PFSK-1 (cell line): ENCODE measurements at regions not wholly inside any gene's neighbourhood (a gene's known extent, or its start where the extent isn't known, plus 50 kb on each side); places are given as distances from the start of the nearest gene placed in this dataset.

Experiments used
- POLR2AphosphoS5 ChIP-seq: IDR thresholded peaks from 2 replicates; pipeline ENCODE4 v1.6.1; 2012; ENCODE audit warnings: low read depth, mild to moderate bottlenecking, control low read depth, low read length, moderate library complexity
- SIN3A ChIP-seq: IDR thresholded peaks from 2 replicates; pipeline ENCODE4 v1.6.1; 2012; ENCODE audit warnings: mild to moderate bottlenecking, low read length, moderate library complexity, borderline replicate concordance; ENCODE audit not compliant: insufficient read depth
- TAF1 ChIP-seq: IDR thresholded peaks from 2 replicates; pipeline ENCODE4 v1.6.1; 2012; ENCODE audit warnings: low read length, control low read depth, borderline replicate concordance; ENCODE audit not compliant: insufficient read depth
- TF ChIP-seq, protein P1 (sequence below), 2 experiments: IDR thresholded peaks; 2 replicates each; pipeline versions ENCODE4 v1.6.1 to v1.8.0; 2011 to 2012; ENCODE audit warnings: low read depth in 2 of 2, low read length in 2 of 2, control low read depth in 1 of 2, inconsistent platforms in 1 of 2, mild to moderate bottlenecking in 1 of 2, moderate library complexity in 1 of 2; ENCODE audit not compliant: insufficient read depth in 1 of 2

DNA sequence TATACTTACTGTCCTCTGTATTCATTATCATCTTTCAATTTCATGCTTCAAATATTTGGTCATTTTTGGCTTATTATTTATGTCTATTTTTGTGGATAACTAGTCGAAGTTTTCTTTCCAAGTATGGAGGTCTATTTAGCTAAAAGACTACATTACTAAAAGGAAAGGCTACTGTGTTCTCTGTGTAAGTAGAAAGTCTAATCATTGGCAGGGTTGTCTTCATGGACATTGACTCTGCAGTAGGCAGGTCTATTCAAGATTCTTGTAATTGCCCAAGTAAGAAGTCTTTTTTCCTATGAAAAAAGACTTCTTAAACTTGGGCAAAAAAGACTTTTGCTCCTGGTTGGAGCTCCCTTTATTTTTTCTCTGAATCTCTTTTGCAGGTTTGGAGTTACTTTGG, 368.6 kb upstream of the GRM7 start:
- TF ChIP-seq, protein P1, sequence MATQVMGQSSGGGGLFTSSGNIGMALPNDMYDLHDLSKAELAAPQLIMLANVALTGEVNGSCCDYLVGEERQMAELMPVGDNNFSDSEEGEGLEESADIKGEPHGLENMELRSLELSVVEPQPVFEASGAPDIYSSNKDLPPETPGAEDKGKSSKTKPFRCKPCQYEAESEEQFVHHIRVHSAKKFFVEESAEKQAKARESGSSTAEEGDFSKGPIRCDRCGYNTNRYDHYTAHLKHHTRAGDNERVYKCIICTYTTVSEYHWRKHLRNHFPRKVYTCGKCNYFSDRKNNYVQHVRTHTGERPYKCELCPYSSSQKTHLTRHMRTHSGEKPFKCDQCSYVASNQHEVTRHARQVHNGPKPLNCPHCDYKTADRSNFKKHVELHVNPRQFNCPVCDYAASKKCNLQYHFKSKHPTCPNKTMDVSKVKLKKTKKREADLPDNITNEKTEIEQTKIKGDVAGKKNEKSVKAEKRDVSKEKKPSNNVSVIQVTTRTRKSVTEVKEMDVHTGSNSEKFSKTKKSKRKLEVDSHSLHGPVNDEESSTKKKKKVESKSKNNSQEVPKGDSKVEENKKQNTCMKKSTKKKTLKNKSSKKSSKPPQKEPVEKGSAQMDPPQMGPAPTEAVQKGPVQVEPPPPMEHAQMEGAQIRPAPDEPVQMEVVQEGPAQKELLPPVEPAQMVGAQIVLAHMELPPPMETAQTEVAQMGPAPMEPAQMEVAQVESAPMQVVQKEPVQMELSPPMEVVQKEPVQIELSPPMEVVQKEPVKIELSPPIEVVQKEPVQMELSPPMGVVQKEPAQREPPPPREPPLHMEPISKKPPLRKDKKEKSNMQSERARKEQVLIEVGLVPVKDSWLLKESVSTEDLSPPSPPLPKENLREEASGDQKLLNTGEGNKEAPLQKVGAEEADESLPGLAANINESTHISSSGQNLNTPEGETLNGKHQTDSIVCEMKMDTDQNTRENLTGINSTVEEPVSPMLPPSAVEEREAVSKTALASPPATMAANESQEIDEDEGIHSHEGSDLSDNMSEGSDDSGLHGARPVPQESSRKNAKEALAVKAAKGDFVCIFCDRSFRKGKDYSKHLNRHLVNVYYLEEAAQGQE (IDR thresholded peaks at IDR 0.05; ENCODE audit: insufficient read depth in 1 of 2, low read depth in 2 of 2, low read length in 2 of 2): no peak
- TF ChIP-seq POLR2AphosphoS5 (no peak), SIN3A (no peak), TAF1 (no peak)
